ENCODE measurements at regions not wholly inside any gene's neighbourhood (a gene's known extent, or its start where the extent isn't known, plus 50 kb on each side); places are given as distances from the start of the nearest gene placed in this dataset.

DNA sequence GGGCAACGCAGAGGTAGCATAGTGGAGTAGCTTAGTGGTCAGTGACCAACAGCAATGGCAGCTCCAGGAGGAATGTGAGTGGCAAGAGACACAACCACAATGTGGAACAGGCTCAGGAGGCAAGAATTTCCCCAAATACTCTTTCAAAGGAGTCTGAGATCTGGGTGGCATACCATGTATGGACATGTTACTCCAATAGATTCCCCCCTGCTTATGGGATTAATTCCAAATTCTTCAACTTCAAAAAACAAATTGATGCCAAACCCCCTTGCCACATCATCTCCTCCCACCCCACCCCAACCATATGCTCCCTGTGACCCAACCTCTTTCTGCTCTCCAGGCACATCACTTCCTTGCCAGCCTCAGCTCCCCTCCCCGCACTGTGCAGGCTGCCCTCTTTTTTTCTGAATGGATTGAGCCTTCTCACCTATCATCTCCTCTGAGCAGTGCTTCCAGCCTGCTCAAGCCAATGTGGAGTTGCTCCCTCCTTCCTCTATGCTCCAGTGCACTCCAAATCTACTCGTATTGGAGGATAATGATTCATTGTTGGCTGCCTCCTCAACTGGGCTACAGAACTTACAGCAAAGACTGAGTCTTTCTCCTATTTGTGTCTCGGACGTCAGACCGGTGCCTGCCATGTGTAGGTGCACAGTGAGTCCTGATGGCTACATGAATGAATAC is 93.0 kb upstream of the CEP85L start:
- ChIA-PET CTCF (interaction anchor here (0.9 kb wide), 1 partner anchor 59 kb away, joined by 4 read pairs; no protein-coding TSS in a partner anchor), POLR2A (interaction anchor here (0.6 kb wide), 1 partner anchor 85 kb away, joined by 3 read pairs; no protein-coding TSS in a partner anchor)
- WGBS (ENCODE audit: low lambda C conversion rate) = 72% methylated on average over 6 of the region's 6 CpGs
- no peaks in the 10 kb centered on the region for H3K27me3 ChIP-seq (ENCODE audit: insufficient read depth)
- DNase-seq = no peak
- no peak overlapping the region for H2AFZ ChIP-seq (ENCODE audit: low read depth)
- no peak overlapping the region for H3K27ac ChIP-seq (ENCODE audit: low read depth in 2 of 2, low read length in 1 of 2)
- H3F3A ChIP-seq (replicated peaks; ENCODE audit: insufficient read depth) = no peaks in the 10 kb centered on the region
- H3K9me2 ChIP-seq = no peaks in the 10 kb centered on the region
- H3K4me3 ChIP-seq (ENCODE audit: low read depth in 2 of 2, low read length in 1 of 2) = no peak overlapping the region
- H3K4me2 ChIP-seq = no peak overlapping the region
- H3K9ac ChIP-seq = no peak overlapping the region
- no peaks in the 10 kb centered on the region for H3K36me3 ChIP-seq (replicated peaks in 1 of 2; ENCODE audit: control insufficient read depth in 1 of 2, insufficient read depth in 2 of 2, low read length in 1 of 2)
- TF ChIP-seq MEF2A (IDR thresholded peaks at IDR 0.05; ENCODE audit: borderline replicate concordance, low read depth) (no peak), YY1 (IDR thresholded peaks at IDR 0.05; ENCODE audit: low read depth) (no peak), GABPA (IDR thresholded peaks at IDR 0.05; ENCODE audit: low read depth) (no peak), EP300 (IDR thresholded peaks at IDR 0.05; ENCODE audit: borderline replicate concordance in 1 of 2, low read depth in 1 of 2, low read length in 1 of 2) (no peak), SIN3A (IDR thresholded peaks at IDR 0.05; ENCODE audit: borderline replicate concordance, low read depth, low read length) (no peak), ELF1 (IDR thresholded peaks at IDR 0.05) (no peak), MXI1 (IDR thresholded peaks at IDR 0.05; ENCODE audit: low read depth, low read length) (no peak), POLR2AphosphoS5 (IDR thresholded peaks at IDR 0.05; ENCODE audit: low read depth, low read length) (no peak), CHD2 (IDR thresholded peaks at IDR 0.05; ENCODE audit: low read length, partially characterized antibody) (no peak), RAD21 (IDR thresholded peaks at IDR 0.05; ENCODE audit: low read length) (no peak), RCOR1 (IDR thresholded peaks at IDR 0.05; ENCODE audit: low read length) (no peak), TEAD4 (IDR thresholded peaks at IDR 0.05; ENCODE audit: borderline replicate concordance, insufficient read depth) (no peak), SMC3 (IDR thresholded peaks at IDR 0.05; ENCODE audit: low read depth, low read length) (no peak)
- TF ChIP-seq, protein P1, sequence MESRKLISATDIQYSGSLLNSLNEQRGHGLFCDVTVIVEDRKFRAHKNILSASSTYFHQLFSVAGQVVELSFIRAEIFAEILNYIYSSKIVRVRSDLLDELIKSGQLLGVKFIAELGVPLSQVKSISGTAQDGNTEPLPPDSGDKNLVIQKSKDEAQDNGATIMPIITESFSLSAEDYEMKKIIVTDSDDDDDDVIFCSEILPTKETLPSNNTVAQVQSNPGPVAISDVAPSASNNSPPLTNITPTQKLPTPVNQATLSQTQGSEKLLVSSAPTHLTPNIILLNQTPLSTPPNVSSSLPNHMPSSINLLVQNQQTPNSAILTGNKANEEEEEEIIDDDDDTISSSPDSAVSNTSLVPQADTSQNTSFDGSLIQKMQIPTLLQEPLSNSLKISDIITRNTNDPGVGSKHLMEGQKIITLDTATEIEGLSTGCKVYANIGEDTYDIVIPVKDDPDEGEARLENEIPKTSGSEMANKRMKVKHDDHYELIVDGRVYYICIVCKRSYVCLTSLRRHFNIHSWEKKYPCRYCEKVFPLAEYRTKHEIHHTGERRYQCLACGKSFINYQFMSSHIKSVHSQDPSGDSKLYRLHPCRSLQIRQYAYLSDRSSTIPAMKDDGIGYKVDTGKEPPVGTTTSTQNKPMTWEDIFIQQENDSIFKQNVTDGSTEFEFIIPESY (IDR thresholded peaks at IDR 0.05; ENCODE audit: borderline replicate concordance, low read depth) = no peak
- TF ChIP-seq, protein P2, sequence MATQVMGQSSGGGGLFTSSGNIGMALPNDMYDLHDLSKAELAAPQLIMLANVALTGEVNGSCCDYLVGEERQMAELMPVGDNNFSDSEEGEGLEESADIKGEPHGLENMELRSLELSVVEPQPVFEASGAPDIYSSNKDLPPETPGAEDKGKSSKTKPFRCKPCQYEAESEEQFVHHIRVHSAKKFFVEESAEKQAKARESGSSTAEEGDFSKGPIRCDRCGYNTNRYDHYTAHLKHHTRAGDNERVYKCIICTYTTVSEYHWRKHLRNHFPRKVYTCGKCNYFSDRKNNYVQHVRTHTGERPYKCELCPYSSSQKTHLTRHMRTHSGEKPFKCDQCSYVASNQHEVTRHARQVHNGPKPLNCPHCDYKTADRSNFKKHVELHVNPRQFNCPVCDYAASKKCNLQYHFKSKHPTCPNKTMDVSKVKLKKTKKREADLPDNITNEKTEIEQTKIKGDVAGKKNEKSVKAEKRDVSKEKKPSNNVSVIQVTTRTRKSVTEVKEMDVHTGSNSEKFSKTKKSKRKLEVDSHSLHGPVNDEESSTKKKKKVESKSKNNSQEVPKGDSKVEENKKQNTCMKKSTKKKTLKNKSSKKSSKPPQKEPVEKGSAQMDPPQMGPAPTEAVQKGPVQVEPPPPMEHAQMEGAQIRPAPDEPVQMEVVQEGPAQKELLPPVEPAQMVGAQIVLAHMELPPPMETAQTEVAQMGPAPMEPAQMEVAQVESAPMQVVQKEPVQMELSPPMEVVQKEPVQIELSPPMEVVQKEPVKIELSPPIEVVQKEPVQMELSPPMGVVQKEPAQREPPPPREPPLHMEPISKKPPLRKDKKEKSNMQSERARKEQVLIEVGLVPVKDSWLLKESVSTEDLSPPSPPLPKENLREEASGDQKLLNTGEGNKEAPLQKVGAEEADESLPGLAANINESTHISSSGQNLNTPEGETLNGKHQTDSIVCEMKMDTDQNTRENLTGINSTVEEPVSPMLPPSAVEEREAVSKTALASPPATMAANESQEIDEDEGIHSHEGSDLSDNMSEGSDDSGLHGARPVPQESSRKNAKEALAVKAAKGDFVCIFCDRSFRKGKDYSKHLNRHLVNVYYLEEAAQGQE (IDR thresholded peaks at IDR 0.05; ENCODE audit: low read depth, low read length) = no peak
- TF ChIP-seq, protein P3, sequence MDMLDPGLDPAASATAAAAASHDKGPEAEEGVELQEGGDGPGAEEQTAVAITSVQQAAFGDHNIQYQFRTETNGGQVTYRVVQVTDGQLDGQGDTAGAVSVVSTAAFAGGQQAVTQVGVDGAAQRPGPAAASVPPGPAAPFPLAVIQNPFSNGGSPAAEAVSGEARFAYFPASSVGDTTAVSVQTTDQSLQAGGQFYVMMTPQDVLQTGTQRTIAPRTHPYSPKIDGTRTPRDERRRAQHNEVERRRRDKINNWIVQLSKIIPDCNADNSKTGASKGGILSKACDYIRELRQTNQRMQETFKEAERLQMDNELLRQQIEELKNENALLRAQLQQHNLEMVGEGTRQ (IDR thresholded peaks at IDR 0.05; ENCODE audit: borderline replicate concordance, low read depth, low read length) = no peak
- no peaks in the 10 kb centered on the region for H3K79me2 ChIP-seq (ENCODE audit: insufficient read depth)
- H3K9me3 ChIP-seq = no peaks in the 10 kb centered on the region
- no peaks in the 10 kb centered on the region for H4K20me1 ChIP-seq (ENCODE audit: insufficient read depth)
- H3K4me1 ChIP-seq (ENCODE audit: control insufficient read depth in 1 of 2, insufficient read depth in 2 of 2, low read depth in 1 of 2, low read length in 1 of 2) = peaks cover 0 to 6% of the 10 kb centered on the region in 2 experiments; a peak in 1 of 4 replicates
